K562 (cell line): ENCODE measurements at regions not wholly inside any gene's neighbourhood (a gene's known extent, or its start where the extent isn't known, plus 50 kb on each side); places are given as distances from the start of the nearest gene placed in this dataset.

Experiments
- ATAC-seq: fragments of 200-7000 bp; cut with Tn5 transposase; 3 replicates; pipeline ENCODE4 v1.9.1; 2020; ENCODE audit warnings: moderate library complexity
- BruUV-seq: library from RNA; stranded (reverse); fragments of 400-500 nt; replicated peaks from 2 replicates; lab custom pipeline; 2021; lab: Mats Ljungman, UMichigan
- CTCF ChIA-PET: fragments of 300-600 bp; formaldehyde crosslinking; extraction: SDS; loops from one replicate; lab custom pipeline; 2021; ENCODE audit warnings: low intra/inter-chr PET ratio; lab: Yijun Ruan, JAX
- POLR2A ChIA-PET: fragments of 300-600, 350-650 bp; sonication (Branson Sonifier 250); formaldehyde crosslinking; extraction: SDS; loops from one replicate; lab custom pipeline; 2021; ENCODE audit warnings: antibody characterized with exemption, inconsistent platforms; lab: Yijun Ruan, JAX
- DNase-seq, 4 experiments: peaks; one replicate each; pipeline versions ENCODE4 v3.0.0 to v3.0.0-alpha.2; 2011 to 2018; ENCODE audit warnings: low spot score in 3 of 4, mixed read lengths in 3 of 4; ENCODE audit errors: extremely low read depth in 1 of 4
- FAIRE-seq: peaks from 2 replicates; lab custom pipeline; 2011; peaks lifted over from hg19 to GRCh38; lab: Jason Lieb, UNC
- H2AFZ ChIP-seq: 2 replicates; pipeline ENCODE4 v1.6.0; 2011; ENCODE audit warnings: low read depth, low read length, control low read depth, inconsistent platforms
- H3K27ac ChIP-seq: fragments of 200-600 bp; 3 replicates; pipeline ENCODE4 v1.8.0; 2011; ENCODE audit warnings: low read depth, mild to moderate bottlenecking, control low read depth, inconsistent platforms, low read length, moderate library complexity, mixed read lengths; ENCODE audit errors: extremely low read depth
- H3K27me3 ChIP-seq, 2 experiments: fragments of 300-600 bp in 1 of 2; 2 replicates in 1 of 2; 3 replicates in 1 of 2; pipeline versions ENCODE4 v1.6.0 to v1.8.0; 2011; ENCODE audit warnings: inconsistent platforms in 2 of 2, low read length in 2 of 2, mild to moderate bottlenecking in 1 of 2, mixed read lengths in 1 of 2, moderate library complexity in 1 of 2; ENCODE audit not compliant: control insufficient read depth in 2 of 2, insufficient read depth in 2 of 2
- H3K36me3 ChIP-seq: fragments of 300-600 bp; 3 replicates; pipeline ENCODE4 v1.8.0; 2011; ENCODE audit warnings: mild to moderate bottlenecking, low read length, inconsistent platforms; ENCODE audit not compliant: control insufficient read depth, insufficient read depth
- H3K4me1 ChIP-seq, 2 experiments: fragments of 200-600 bp in 1 of 2; replicated peaks in 1 of 2; 2 replicates in 1 of 2; 3 replicates in 1 of 2; pipeline versions ENCODE4 v1.5.1 to v1.8.0; 2011; ENCODE audit warnings: inconsistent platforms in 2 of 2, low read length in 2 of 2, mild to moderate bottlenecking in 1 of 2, mixed read lengths in 1 of 2, moderate library complexity in 1 of 2; ENCODE audit not compliant: control insufficient read depth in 2 of 2, insufficient read depth in 2 of 2
- H3K4me2 ChIP-seq: 2 replicates; pipeline ENCODE4 v1.6.1; 2011; ENCODE audit warnings: low read length, control low read depth, inconsistent platforms, mixed read lengths; ENCODE audit not compliant: insufficient read depth
- H3K4me3 ChIP-seq: fragments of 200-600 bp; sonication (generic), shearing (Covaris generic); 2 replicates; pipeline ENCODE4 v1.5.1; 2016; ENCODE audit warnings: control low read depth, inconsistent platforms
- H3K79me2 ChIP-seq: fragments of 200-600 bp; 3 replicates; pipeline ENCODE4 v1.8.0; 2011; ENCODE audit warnings: low read length, inconsistent platforms; ENCODE audit not compliant: control insufficient read depth, insufficient read depth
- H3K9ac ChIP-seq, 2 experiments: 2 replicates each; pipeline versions ENCODE4 v1.6.0 to v1.6.1; 2011; ENCODE audit warnings: low read depth in 2 of 2, low read length in 2 of 2, control low read depth in 1 of 2, inconsistent platforms in 1 of 2, mild to moderate bottlenecking in 1 of 2, mixed read lengths in 1 of 2; ENCODE audit not compliant: insufficient read depth in 1 of 2
- H3K9me1 ChIP-seq: one replicate; pipeline ENCODE4 v1.6.0; 2011; ENCODE audit warnings: inconsistent platforms, mild to moderate bottlenecking, low read length, moderate library complexity; ENCODE audit not compliant: control insufficient read depth, insufficient read depth
- H3K9me3 ChIP-seq: replicated peaks from 2 replicates; pipeline ENCODE4 v1.5.1; 2011; ENCODE audit warnings: low read depth, low read length, inconsistent platforms; ENCODE audit not compliant: control insufficient read depth, insufficient read depth
- H4K20me1 ChIP-seq: replicated peaks from 2 replicates; pipeline ENCODE4 v1.6.1; 2011; ENCODE audit warnings: low read length, inconsistent platforms, mixed read lengths; ENCODE audit not compliant: control insufficient read depth, insufficient read depth
- ARHGAP35 ChIP-seq: fragments of 450-650 bp; IDR thresholded peaks from 2 replicates; pipeline ENCODE4 v1.6.1; 2018; ENCODE audit not compliant: partially characterized antibody
- ATF6 ChIP-seq: sonication (generic); formaldehyde crosslinking; IDR thresholded peaks from 2 replicates; pipeline ENCODE4 v1.4.0; 2020; ENCODE audit warnings: mild to moderate bottlenecking, missing genetic modification reagents
- CBX3 ChIP-seq, 2 experiments: IDR thresholded peaks; 1 replicate in 1 of 2; 2 replicates in 1 of 2; pipeline ENCODE4 v1.6.1; 2012; ENCODE audit warnings: inconsistent platforms in 2 of 2, low read length in 2 of 2, borderline replicate concordance in 1 of 2, control low read depth in 1 of 2
- DACH1 ChIP-seq: fragments of 450-650 bp; IDR thresholded peaks from 2 replicates; pipeline ENCODE4 v1.6.1; 2018; ENCODE audit not compliant: partially characterized antibody
- GTF2A2 ChIP-seq: IDR thresholded peaks from 2 replicates; pipeline ENCODE4 v1.6.1; 2016; ENCODE audit warnings: mild to moderate bottlenecking, missing genetic modification characterization, missing compliant biosample characterization
- MITF ChIP-seq: IDR thresholded peaks from 2 replicates; pipeline ENCODE4 v1.6.1; 2014; ENCODE audit warnings: antibody characterized with exemption
- MLX ChIP-seq, 2 experiments: fragments of 450-650 bp in 1 of 2; sonication (generic) in 1 of 2; formaldehyde crosslinking; conservative IDR thresholded peaks; 2 replicates each; pipeline versions ENCODE4 v1.4.0 to v1.8.1; 2020 to 2022; ENCODE audit warnings: mild to moderate bottlenecking in 1 of 2, missing genetic modification reagents in 1 of 2
- NCOA2 ChIP-seq, 2 experiments: fragments of 450-650 bp; IDR thresholded peaks; 2 replicates each; pipeline ENCODE4 v1.6.1; 2018; ENCODE audit warnings: mild to moderate bottlenecking in 2 of 2, moderate library complexity in 1 of 2; ENCODE audit not compliant: partially characterized antibody in 2 of 2
- SMAD4 ChIP-seq: fragments of 250-450 bp; sonication (Bioruptor Pico); conservative IDR thresholded peaks from 2 replicates; pipeline ENCODE4 v1.8.0; 2021; ENCODE audit warnings: inconsistent platforms, mild to moderate bottlenecking, moderate library complexity
- STAT6 ChIP-seq: sonication (generic); formaldehyde crosslinking; IDR thresholded peaks from 2 replicates; pipeline ENCODE4 v1.8.1; 2023; ENCODE audit warnings: mild to moderate bottlenecking, missing genetic modification reagents
- ZKSCAN1 ChIP-seq: fragments of 150-350 bp; IDR thresholded peaks from 2 replicates; pipeline ENCODE4 v1.6.1; 2016; ENCODE audit warnings: low read depth, low read length
- ZNF518B ChIP-seq: fragments of 250-450 bp; sonication (Bioruptor Pico); IDR thresholded peaks from 2 replicates; pipeline ENCODE4 v1.5.0; 2021; ENCODE audit warnings: mild to moderate bottlenecking, moderate library complexity
- ZNF764 ChIP-seq: fragments of 250-450 bp; sonication (Bioruptor Pico); IDR thresholded peaks from 2 replicates; pipeline ENCODE4 v1.4.0; 2020; ENCODE audit warnings: low read depth, mild to moderate bottlenecking, moderate library complexity
- WGBS: fragments of 100-300 bp; shearing (Covaris generic); methylation state at CpG from one replicate; pipeline ENCODE4 v1.1.6; 2016; ENCODE audit warnings: low coverage, mixed read lengths; ENCODE audit not compliant: insufficient coverage; ENCODE audit errors: missing lambda C conversion rate; 5-methylcytosine and 5-hydroxymethylcytosine counted together
- in situ Hi-C: fragments of 300-500 bp; cut with MboI; formaldehyde crosslinking; loops from 4 replicates; pipeline ENCODE4 v1.15.0; 2018; ENCODE audit warnings: inconsistent platforms, mixed read lengths
- intact Hi-C: fragments of 100-400 bp; cut with micrococcal nuclease; formaldehyde crosslinking; loops from 2 replicates; pipeline ENCODE4 v1.14.2; 2022

- H3K4me2 ChIP-seq, result no peak overlapping the region
- no peaks in the 10 kb centered on the region for H3K79me2 ChIP-seq
- no peak for DNase-seq
- no peak for FAIRE-seq
- H4K20me1 ChIP-seq, result no peaks in the 10 kb centered on the region
- CTCF ChIA-PET, result no interaction called here
- ATAC-seq, result no peak
- no peaks in the 10 kb centered on the region for H3K36me3 ChIP-seq
- in situ Hi-C loops, result no loop called here
- no peak overlapping the region for H3K4me3 ChIP-seq
- 0% methylated on average over 1 of the region's 1 CpG for WGBS
- no peaks in the 10 kb centered on the region for H3K4me1 ChIP-seq
- no peak overlapping the region for H3K9ac ChIP-seq
- POLR2A ChIA-PET, result no interaction called here
- no peak overlapping the region for H2AFZ ChIP-seq
- H3K9me3 ChIP-seq, result no peaks in the 10 kb centered on the region
- H3K27me3 ChIP-seq, result no peaks in the 10 kb centered on the region
- intact Hi-C loops, result no loop called here
- BruUV-seq, result no TSS peak
- no peak overlapping the region for H3K27ac ChIP-seq
- H3K9me1 ChIP-seq, result no peaks in the 10 kb centered on the region
- TF ChIP-seq ARHGAP35 (no peak), SMAD4 (CRISPR knock-in tag) (no peak), MITF (no peak), GTF2A2 (tag) (no peak), NCOA2 (IDR thresholded peaks at IDR 0.05; ENCODE audit: partially characterized antibody in 2 of 2) (no peak), ZKSCAN1 (no peak), ZNF764 (CRISPR knock-in tag) (no peak), CBX3 (IDR thresholded peaks at IDR 0.05; ENCODE audit: borderline replicate concordance in 1 of 2, low read length in 2 of 2) (no peak), ZNF518B (no peak), DACH1 (no peak), ATF6 (CRISPR knock-in tag) (no peak), STAT6 (CRISPR knock-in tag) (no peak), MLX (CRISPR knock-in tag; conservative IDR thresholded peaks at IDR 0.05) (no peak)
Measured at GRCh38 chr3:168443965-168444364, 348.2 kb upstream of the GOLIM4 start.
